Mesothelial cell of epicardium (in vitro differentiated cells): ENCODE measurements at regions not wholly inside any gene's neighbourhood (a gene's known extent, or its start where the extent isn't known, plus 50 kb on each side); places are given as distances from the start of the nearest gene placed in this dataset.

ENCODE experiments used
- DNase-seq, 2 experiments: peaks; one replicate each; pipeline ENCODE4 v3.0.0; 2021; ENCODE audit warnings: low spot score in 2 of 2; ENCODE audit not compliant: unreplicated experiment in 2 of 2
- H3K27ac Mint-ChIP-seq: 2 replicates; pipeline ENCODE4 v1.8.0; 2021; ENCODE audit warnings: mixed read lengths
- H3K27me3 Mint-ChIP-seq: 2 replicates; pipeline ENCODE4 v1.8.0; 2021; ENCODE audit warnings: low read depth, mixed read lengths
- H3K36me3 Mint-ChIP-seq: 2 replicates; pipeline ENCODE4 v1.8.0; 2021; ENCODE audit warnings: mixed read lengths
- H3K4me1 Mint-ChIP-seq: 2 replicates; pipeline ENCODE4 v1.8.0; 2021; ENCODE audit warnings: mixed read lengths
- H3K4me3 Mint-ChIP-seq: 2 replicates; pipeline ENCODE4 v1.8.0; 2021; ENCODE audit warnings: mild to moderate bottlenecking, moderate library complexity, mixed read lengths
- H3K9me3 Mint-ChIP-seq: 2 replicates; pipeline ENCODE4 v1.8.0; 2021; ENCODE audit warnings: mixed read lengths
- TF ChIP-seq, protein P1 (sequence below): fragments of 200-600 bp; sonication (generic); IDR thresholded peaks from one replicate; pipeline ENCODE4 v1.5.0; 2021; ENCODE audit warnings: antibody characterized with exemption; ENCODE audit not compliant: unreplicated experiment

DNA sequence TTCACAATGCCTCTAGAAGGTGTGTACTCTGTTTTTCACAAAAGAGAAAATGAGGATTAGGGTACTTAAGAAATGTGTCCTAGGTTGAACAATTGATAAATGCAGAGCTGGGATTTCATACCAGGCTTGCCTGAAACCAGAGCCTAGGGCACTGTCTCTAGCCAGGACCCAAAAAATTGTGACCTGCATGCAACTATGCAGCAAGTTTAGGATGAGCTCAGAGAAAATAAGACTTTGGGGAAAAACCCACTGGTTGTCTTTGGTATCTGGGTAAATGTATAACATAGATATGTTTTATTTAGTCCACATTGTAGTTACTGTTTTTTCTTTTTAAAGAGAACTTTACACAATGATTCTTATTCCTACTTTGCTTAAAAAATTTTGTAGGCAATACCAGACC lies 177.1 kb upstream of the SEMA6A start:
- Mint-ChIP-seq H3K4me3 (no peak overlapping the region), H3K9me3 (peaks cover 2% of the 10 kb centered on the region), H3K4me1 (peaks cover 3% of the 10 kb centered on the region), H3K36me3 (no peaks in the 10 kb centered on the region), H3K27me3 (no peaks in the 10 kb centered on the region), H3K27ac (no peak overlapping the region)
- no peak for DNase-seq
- TF ChIP-seq, protein P1, sequence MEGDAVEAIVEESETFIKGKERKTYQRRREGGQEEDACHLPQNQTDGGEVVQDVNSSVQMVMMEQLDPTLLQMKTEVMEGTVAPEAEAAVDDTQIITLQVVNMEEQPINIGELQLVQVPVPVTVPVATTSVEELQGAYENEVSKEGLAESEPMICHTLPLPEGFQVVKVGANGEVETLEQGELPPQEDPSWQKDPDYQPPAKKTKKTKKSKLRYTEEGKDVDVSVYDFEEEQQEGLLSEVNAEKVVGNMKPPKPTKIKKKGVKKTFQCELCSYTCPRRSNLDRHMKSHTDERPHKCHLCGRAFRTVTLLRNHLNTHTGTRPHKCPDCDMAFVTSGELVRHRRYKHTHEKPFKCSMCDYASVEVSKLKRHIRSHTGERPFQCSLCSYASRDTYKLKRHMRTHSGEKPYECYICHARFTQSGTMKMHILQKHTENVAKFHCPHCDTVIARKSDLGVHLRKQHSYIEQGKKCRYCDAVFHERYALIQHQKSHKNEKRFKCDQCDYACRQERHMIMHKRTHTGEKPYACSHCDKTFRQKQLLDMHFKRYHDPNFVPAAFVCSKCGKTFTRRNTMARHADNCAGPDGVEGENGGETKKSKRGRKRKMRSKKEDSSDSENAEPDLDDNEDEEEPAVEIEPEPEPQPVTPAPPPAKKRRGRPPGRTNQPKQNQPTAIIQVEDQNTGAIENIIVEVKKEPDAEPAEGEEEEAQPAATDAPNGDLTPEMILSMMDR: no peak

DNA sequence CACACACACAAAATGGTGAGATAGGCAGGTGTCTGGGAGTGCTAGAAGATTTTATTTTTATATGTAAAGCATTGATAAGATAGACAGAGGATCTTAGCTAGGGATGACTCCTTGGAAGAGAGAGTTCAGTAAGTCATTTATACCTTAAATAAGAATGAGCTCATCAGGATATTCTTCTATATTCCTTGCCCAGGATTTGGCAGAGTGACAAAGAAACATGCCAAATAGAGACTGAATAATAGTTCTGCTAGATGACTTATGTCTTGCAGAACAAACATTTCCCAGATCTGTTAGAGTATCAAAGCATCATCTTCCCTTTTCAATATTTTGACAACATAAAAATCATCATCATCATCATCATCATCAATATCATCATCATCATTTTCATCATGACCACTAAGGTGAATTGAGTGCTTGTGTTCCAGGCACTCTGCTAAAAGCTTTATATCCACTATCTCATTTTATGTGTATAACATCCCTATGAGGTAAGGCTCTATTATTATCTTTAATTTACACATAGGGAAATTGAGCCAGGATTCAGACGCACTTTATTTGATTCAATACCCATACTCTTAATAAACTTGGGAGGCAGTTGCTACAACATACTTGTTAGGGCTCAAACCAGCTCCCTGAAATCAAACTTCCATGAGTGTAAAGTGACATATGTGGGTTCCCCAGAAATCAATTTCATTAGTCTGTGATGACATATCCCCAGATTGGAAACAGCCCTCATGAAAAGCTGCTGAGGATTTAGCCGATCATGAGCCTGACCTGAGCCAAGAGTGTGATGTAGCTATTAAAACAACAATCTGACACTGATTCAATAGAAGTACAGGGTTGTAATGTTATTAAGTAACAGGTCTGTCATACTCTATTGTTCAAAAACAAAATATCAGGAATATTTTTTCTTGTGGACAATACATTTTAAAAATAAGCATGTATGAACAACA lies 176.3 kb upstream of the SEMA6A start:
- Mint-ChIP-seq H3K4me3 (no peak overlapping the region), H3K36me3 (no peaks in the 10 kb centered on the region), H3K27me3 (no peaks in the 10 kb centered on the region), H3K9me3 (no peaks in the 10 kb centered on the region), H3K27ac (no peak overlapping the region), H3K4me1 (peaks cover 5% of the 10 kb centered on the region)
- TF ChIP-seq, protein P1: no peak
- no peak for DNase-seq

DNA sequence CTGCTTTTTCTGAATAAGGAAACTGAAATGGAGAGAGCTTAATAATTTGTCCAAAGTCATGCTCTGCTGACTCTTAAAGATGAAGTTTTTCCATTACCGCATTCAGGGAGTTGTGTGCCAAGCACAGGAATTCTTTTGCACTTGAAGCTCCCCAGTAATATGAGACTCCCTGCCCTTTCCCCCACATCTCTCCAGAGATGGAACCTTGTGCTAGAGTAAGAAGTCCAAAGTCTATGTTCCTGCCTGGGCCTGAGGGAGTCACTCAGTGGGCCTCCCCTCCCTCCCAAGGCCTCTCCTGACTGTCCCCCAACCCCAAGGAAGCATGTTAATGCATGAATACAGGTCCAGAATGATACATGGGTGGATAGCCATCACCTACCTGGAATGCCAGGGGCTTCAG lies 173.3 kb upstream of the SEMA6A start:
- TF ChIP-seq, protein P1: no peak
- H3K4me1 Mint-ChIP-seq: peaks cover 5% of the 10 kb centered on the region
- H3K36me3 Mint-ChIP-seq: no peaks in the 10 kb centered on the region
- H3K4me3 Mint-ChIP-seq: no peak overlapping the region
- no peaks in the 10 kb centered on the region for H3K27me3 Mint-ChIP-seq
- no peak overlapping the region for H3K27ac Mint-ChIP-seq
- H3K9me3 Mint-ChIP-seq: peaks cover 8% of the 10 kb centered on the region
- no peak for DNase-seq

DNA sequence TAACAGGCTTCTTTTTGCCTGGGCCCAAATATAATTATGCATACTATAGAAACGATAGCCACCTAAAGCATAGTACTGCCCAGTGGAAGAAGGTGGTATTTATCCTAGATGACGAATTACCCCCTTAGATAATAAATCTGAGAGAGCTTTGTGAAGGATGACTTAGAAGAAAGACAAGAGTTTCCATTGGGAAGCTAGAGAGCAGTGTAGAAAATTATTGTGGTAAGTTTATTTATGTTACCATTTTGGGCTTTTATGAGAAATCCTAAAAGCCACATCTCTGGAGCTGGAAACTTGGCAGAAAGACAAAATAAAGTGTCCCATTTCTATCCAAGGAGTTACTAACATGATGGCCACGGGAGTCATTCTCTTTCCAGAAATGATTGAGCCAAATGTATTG lies 172.0 kb upstream of the SEMA6A start:
- no peaks in the 10 kb centered on the region for H3K27me3 Mint-ChIP-seq
- H3K27ac Mint-ChIP-seq: no peak overlapping the region
- DNase-seq: no peak
- TF ChIP-seq, protein P1: no peak
- no peak overlapping the region for H3K4me3 Mint-ChIP-seq
- H3K36me3 Mint-ChIP-seq: no peaks in the 10 kb centered on the region
- peaks cover 8% of the 10 kb centered on the region for H3K9me3 Mint-ChIP-seq
- peaks cover 3% of the 10 kb centered on the region for H3K4me1 Mint-ChIP-seq

DNA sequence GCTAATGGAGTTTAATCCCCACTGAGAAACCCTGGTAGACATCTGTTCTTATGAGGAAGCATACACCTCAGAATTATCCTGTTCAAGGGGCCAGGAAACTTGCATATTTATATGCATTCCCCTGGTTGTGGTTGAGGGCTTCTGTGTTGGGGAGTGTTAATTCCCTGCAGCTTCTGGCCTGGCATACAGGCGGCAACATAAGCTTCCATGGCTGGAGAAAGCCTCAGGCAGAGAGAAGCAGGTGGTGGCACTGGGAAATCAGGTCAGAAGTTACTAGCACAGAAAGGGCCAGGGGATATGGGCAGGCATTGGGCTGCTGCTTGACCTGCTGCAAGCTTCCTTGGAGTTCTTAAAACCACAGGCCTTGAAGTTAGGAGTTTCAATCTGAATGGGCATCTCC lies 166.1 kb upstream of the SEMA6A start:
- Mint-ChIP-seq H3K27ac (no peak overlapping the region), H3K4me1 (peaks cover 12% of the 10 kb centered on the region), H3K4me3 (no peak overlapping the region), H3K27me3 (no peaks in the 10 kb centered on the region), H3K9me3 (peaks cover 8% of the 10 kb centered on the region), H3K36me3 (no peaks in the 10 kb centered on the region)
- TF ChIP-seq, protein P1: no peak
- DNase-seq: no peak
